A673 (cell line): ENCODE measurements at regions not wholly inside any gene's neighbourhood (a gene's known extent, or its start where the extent isn't known, plus 50 kb on each side); places are given as distances from the start of the nearest gene placed in this dataset.
"Not testable (repeated sequence)": the region's sequence is repeated elsewhere in the genome, so short reads cannot be mapped to it uniquely, and the experiment has no call there.

ENCODE experiments used
- BruUV-seq: library from RNA; stranded (reverse); fragments of 400-500 nt; replicated peaks from 2 replicates; lab custom pipeline; 2021; lab: Mats Ljungman, UMichigan
- CTCF ChIA-PET: fragments of 300-600 bp; sonication (Branson Sonifier 250); formaldehyde crosslinking; loops from one replicate; lab custom pipeline; 2022; ENCODE audit warnings: antibody characterized with exemption; lab: Charles Lee
- POLR2A ChIA-PET: fragments of 300-600 bp; sonication (Branson Sonifier 250); formaldehyde crosslinking; loops from one replicate; lab custom pipeline; 2022; ENCODE audit warnings: antibody characterized with exemption; ENCODE audit not compliant: low non-redundant PET; lab: Charles Lee
- DNase-seq: peaks from one replicate; pipeline ENCODE4 v3.0.0-alpha.2; 2015; ENCODE audit warnings: low spot score
- H3K27ac ChIP-seq: fragments of 200-600 bp; sonication (generic); 2 replicates; pipeline ENCODE4 v1.5.1; 2016; ENCODE audit warnings: mixed run types, low read depth, mild to moderate bottlenecking, mixed read lengths, antibody characterized with exemption, low read length; ENCODE audit not compliant: poor library complexity, severe bottlenecking
- H3K27me3 ChIP-seq: fragments of 200-600 bp; sonication (generic); replicated peaks from 2 replicates; pipeline ENCODE4 v1.6.1; 2017; ENCODE audit warnings: mixed run types, low read depth, mild to moderate bottlenecking, mixed read lengths, antibody characterized with exemption, low read length; ENCODE audit not compliant: insufficient read depth, poor library complexity
- H3K36me3 ChIP-seq: fragments of 200-600 bp; sonication (generic); 2 replicates; pipeline ENCODE4 v1.6.1; 2016; ENCODE audit warnings: mixed run types, mild to moderate bottlenecking, mixed read lengths, antibody characterized with exemption, low read length; ENCODE audit not compliant: insufficient read depth, poor library complexity, severe bottlenecking
- H3K4me1 ChIP-seq: fragments of 200-600 bp; sonication (generic); 2 replicates; pipeline ENCODE4 v1.6.1; 2017; ENCODE audit warnings: mixed run types, mild to moderate bottlenecking, mixed read lengths, antibody characterized with exemption, low read length; ENCODE audit not compliant: insufficient read depth, poor library complexity, severe bottlenecking
- H3K4me3 ChIP-seq: fragments of 200-600 bp; sonication (generic); 2 replicates; pipeline ENCODE4 v1.5.1; 2016; ENCODE audit warnings: low read depth, mixed run types, mild to moderate bottlenecking, mixed read lengths, low read length; ENCODE audit not compliant: poor library complexity, severe bottlenecking
- H3K9me3 ChIP-seq: fragments of 200-600 bp; sonication (generic); 2 replicates; pipeline ENCODE4 v1.6.1; 2016; ENCODE audit warnings: mixed run types, low read depth, mild to moderate bottlenecking, mixed read lengths, antibody characterized with exemption, low read length; ENCODE audit not compliant: poor library complexity, severe bottlenecking
- CTCF ChIP-seq: fragments of 300-800, 200-600 bp; sonication (generic); conservative IDR thresholded peaks from 2 replicates; pipeline ENCODE4 v1.5.1; 2017; ENCODE audit warnings: low read depth, mild to moderate bottlenecking, antibody characterized with exemption, low read length, moderate library complexity, mixed read lengths
- EZH2 ChIP-seq: fragments of 200-600 bp; sonication (generic); IDR thresholded peaks from 2 replicates; pipeline ENCODE4 v1.6.1; 2017; ENCODE audit warnings: borderline replicate concordance, low read depth, mild to moderate bottlenecking, mixed read lengths, antibody characterized with exemption, low read length; ENCODE audit not compliant: poor library complexity, severe bottlenecking
- intact Hi-C: fragments of 100-400 bp; cut with micrococcal nuclease; formaldehyde crosslinking; loops from one replicate; pipeline ENCODE4 v1.10.0; 2022; ENCODE audit not compliant: unreplicated experiment

DNA sequence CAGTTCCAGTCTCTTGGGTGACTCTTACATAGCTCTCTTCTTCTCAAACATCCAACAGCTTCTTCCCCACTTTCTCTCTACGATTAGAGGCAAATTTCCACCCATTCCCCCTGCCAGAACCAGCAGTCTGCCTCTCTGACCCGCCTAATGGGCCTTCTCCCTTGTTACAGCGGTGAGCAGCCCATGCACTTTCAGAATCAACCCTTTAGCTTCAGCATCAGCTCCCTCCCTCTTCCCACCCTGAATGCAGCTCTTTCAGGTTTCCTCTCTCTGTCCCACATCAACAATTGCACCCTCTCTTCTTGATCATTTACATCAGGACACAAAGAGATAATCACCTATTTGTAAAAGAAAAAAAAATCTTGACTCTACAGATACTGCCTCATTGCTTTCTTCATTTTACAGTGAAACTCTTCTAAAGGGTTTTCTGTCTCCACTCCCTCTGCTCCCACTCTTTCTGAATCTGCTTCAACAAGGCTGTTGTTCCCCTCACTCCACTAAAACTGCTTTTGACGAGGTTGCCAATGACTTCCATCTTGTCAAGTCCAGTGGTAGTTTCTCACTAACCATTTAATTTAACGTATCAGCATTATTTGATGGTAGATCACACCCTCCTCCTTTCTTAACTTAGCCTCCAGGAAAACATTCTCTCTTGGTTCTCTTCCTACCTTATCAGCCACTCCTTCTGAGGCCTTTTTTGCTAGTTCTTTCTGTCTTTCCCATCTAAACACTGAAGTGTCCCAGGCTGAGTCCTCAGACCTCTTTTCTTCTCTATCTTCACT is 106.6 kb downstream of the NPY start:
- Histone ChIP-seq H3K4me3 (no peak overlapping the region), H3K36me3 (no peaks in the 10 kb centered on the region), H3K27ac (no peak overlapping the region), H3K4me1 (no peaks in the 10 kb centered on the region), H3K9me3 (no peaks in the 10 kb centered on the region), H3K27me3 (no peaks in the 10 kb centered on the region)
- CTCF ChIA-PET, result no interaction called here
- POLR2A ChIA-PET, result no interaction called here
- TF ChIP-seq CTCF (no peak), EZH2 (no peak)
- intact Hi-C loops, result loop anchor here (5.0 kb wide), 1 partner anchor 332 kb away; no protein-coding TSS in a partner anchor
- no TSS peak for BruUV-seq
- DNase-seq, result no peak

GRCh38 chr7:24392774-24393173 is 108.8 kb downstream of the NPY start:
- ChIA-PET CTCF (no interaction called here), POLR2A (no interaction called here)
- no peak overlapping the region for H3K4me3 ChIP-seq
- no peaks in the 10 kb centered on the region for H3K9me3 ChIP-seq
- intact Hi-C loops, result loop anchor here (5.0 kb wide), 1 partner anchor 330 kb away; no protein-coding TSS in a partner anchor
- TF ChIP-seq CTCF (no peak), EZH2 (no peak)
- no peaks in the 10 kb centered on the region for H3K27me3 ChIP-seq
- no peaks in the 10 kb centered on the region for H3K4me1 ChIP-seq
- BruUV-seq, result no TSS peak
- DNase-seq, result no peak
- no peaks in the 10 kb centered on the region for H3K36me3 ChIP-seq
- H3K27ac ChIP-seq, result no peak overlapping the region

GRCh38 chr7:24395512-24395911 is 111.5 kb downstream of the NPY start:
- DNase-seq, result no peak
- Histone ChIP-seq H3K27ac (no peak overlapping the region), H3K36me3 (no peaks in the 10 kb centered on the region), H3K4me3 (no peak overlapping the region), H3K27me3 (no peaks in the 10 kb centered on the region), H3K4me1 (no peaks in the 10 kb centered on the region), H3K9me3 (no peaks in the 10 kb centered on the region)
- CTCF ChIA-PET, result no interaction called here
- POLR2A ChIA-PET, result no interaction called here
- intact Hi-C loops, result no loop called here
- no peak for TF ChIP-seq EZH2
- TF ChIP-seq CTCF, result no peak
- BruUV-seq, result no TSS peak

DNA sequence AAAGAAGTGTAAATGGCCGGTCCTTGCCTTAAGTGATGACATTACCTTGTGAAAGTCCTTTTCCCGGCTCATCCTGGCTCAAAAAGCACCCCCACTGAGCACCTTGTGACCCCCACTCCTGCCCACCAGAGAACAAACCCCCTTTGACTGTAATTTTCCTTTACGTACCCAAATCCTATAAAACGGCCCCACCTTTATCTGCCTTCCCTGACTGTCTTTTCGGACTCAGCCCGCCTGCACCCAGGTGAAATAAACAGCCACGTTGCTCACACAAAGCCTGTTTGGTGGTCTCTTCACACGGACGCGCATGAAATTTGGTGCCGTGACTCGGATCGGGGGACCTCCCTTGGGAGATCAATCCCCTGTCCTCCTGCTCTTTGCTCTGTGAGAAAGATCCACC is 112.4 kb downstream of the NPY start:
- DNase-seq, H3K27me3 ChIP-seq, H3K36me3 ChIP-seq, intact Hi-C loops, H3K4me1 ChIP-seq, POLR2A ChIA-PET, H3K4me3 ChIP-seq, CTCF ChIA-PET, BruUV-seq, H3K27ac ChIP-seq, H3K9me3 ChIP-seq: not testable (repeated sequence)
